ENCODE measurements at regions not wholly inside any gene's neighbourhood (a gene's known extent, or its start where the extent isn't known, plus 50 kb on each side); places are given as distances from the start of the nearest gene placed in this dataset.

DNA sequence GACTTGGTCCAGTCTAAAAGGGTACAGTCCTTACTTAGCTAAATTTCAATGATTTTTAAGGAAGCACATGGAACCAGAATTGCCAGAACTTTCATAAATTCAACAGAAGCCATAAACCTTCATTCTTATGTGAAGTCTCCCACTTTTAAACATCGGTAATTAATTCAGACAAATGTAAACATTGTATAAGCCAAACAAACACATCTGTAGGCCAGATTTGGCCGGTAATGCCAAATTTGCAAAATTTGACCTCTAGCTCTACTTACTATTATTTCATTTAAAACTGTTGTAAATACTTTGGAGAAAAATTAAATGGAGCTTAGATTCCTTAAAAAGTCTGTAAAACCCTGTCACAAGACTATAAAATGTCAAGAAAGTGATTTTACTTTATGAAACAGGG, 83.2 kb upstream of the GALNT5 start:
- Histone ChIP-seq H3K36me3 (ENCODE audit: low read length) (no peaks in the 10 kb centered on the region), H3K27ac (ENCODE audit: low read depth, low read length) (no peak overlapping the region), H2AFZ (ENCODE audit: low read depth, low read length, severe bottlenecking) (no peak overlapping the region), H4K20me1 (ENCODE audit: low read depth, low read length) (no peaks in the 10 kb centered on the region), H3K79me2 (ENCODE audit: insufficient read depth, low read length) (no peaks in the 10 kb centered on the region), H3F3A (ENCODE audit: insufficient read depth) (no peaks in the 10 kb centered on the region), H3K4me2 (ENCODE audit: low read depth, low read length, poor library complexity, severe bottlenecking) (no peak overlapping the region), H3K9me2 (replicated peaks; ENCODE audit: insufficient read depth, low read length) (no peaks in the 10 kb centered on the region), H3K9me3 (ENCODE audit: insufficient read depth, low read length) (no peaks in the 10 kb centered on the region), H3K9ac (ENCODE audit: low read length) (no peak overlapping the region), H3K4me3 (ENCODE audit: insufficient read depth, low read length, poor library complexity, severe bottlenecking) (no peak overlapping the region), H3K27me3 (ENCODE audit: low read length) (no peaks in the 10 kb centered on the region)
- no peak for TF ChIP-seq EZH2phosphoT487 (conservative IDR thresholded peaks at IDR 0.05; ENCODE audit: low read length)
- TF ChIP-seq, protein P1, sequence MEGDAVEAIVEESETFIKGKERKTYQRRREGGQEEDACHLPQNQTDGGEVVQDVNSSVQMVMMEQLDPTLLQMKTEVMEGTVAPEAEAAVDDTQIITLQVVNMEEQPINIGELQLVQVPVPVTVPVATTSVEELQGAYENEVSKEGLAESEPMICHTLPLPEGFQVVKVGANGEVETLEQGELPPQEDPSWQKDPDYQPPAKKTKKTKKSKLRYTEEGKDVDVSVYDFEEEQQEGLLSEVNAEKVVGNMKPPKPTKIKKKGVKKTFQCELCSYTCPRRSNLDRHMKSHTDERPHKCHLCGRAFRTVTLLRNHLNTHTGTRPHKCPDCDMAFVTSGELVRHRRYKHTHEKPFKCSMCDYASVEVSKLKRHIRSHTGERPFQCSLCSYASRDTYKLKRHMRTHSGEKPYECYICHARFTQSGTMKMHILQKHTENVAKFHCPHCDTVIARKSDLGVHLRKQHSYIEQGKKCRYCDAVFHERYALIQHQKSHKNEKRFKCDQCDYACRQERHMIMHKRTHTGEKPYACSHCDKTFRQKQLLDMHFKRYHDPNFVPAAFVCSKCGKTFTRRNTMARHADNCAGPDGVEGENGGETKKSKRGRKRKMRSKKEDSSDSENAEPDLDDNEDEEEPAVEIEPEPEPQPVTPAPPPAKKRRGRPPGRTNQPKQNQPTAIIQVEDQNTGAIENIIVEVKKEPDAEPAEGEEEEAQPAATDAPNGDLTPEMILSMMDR (IDR thresholded peaks at IDR 0.05; ENCODE audit: insufficient read depth, low read length, poor library complexity, severe bottlenecking): no peak

DNA sequence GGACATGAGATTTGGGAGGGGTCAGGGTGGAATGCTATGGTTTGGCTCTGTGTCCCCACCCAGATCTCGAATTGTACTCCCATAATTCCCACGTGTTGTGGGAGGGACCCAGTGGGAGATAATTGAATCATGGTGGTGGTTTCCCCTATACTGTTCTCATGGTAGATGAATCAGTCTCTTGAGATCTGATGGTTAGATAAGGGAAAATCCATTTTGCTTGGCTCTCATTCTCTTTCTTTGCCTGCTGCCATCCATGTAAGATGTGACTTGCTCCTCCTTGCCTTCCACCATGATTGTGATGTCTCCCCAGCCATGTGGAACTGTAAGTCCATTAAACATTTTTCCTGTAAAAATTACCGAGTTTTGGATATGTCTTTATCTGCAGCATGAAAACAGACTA, 80.9 kb upstream of the GALNT5 start:
- H3K9me2 ChIP-seq (replicated peaks; ENCODE audit: insufficient read depth, low read length): no peaks in the 10 kb centered on the region
- H3K27me3 ChIP-seq (ENCODE audit: low read length): no peaks in the 10 kb centered on the region
- TF ChIP-seq, protein P1 (IDR thresholded peaks at IDR 0.05; ENCODE audit: insufficient read depth, low read length, poor library complexity, severe bottlenecking): no peak
- no peak for TF ChIP-seq EZH2phosphoT487 (conservative IDR thresholded peaks at IDR 0.05; ENCODE audit: low read length)
- no peaks in the 10 kb centered on the region for H3K9me3 ChIP-seq (ENCODE audit: insufficient read depth, low read length)
- no peak overlapping the region for H3K27ac ChIP-seq (ENCODE audit: low read depth, low read length)
- no peak overlapping the region for H3K4me2 ChIP-seq (ENCODE audit: low read depth, low read length, poor library complexity, severe bottlenecking)
- H2AFZ ChIP-seq (ENCODE audit: low read depth, low read length, severe bottlenecking): no peak overlapping the region
- H3K9ac ChIP-seq (ENCODE audit: low read length): no peak overlapping the region
- H3F3A ChIP-seq (ENCODE audit: insufficient read depth): no peaks in the 10 kb centered on the region
- no peaks in the 10 kb centered on the region for H3K36me3 ChIP-seq (ENCODE audit: low read length)
- no peaks in the 10 kb centered on the region for H3K79me2 ChIP-seq (ENCODE audit: insufficient read depth, low read length)
- H4K20me1 ChIP-seq (ENCODE audit: low read depth, low read length): no peaks in the 10 kb centered on the region
- H3K4me3 ChIP-seq (ENCODE audit: insufficient read depth, low read length, poor library complexity, severe bottlenecking): no peak overlapping the region

DNA sequence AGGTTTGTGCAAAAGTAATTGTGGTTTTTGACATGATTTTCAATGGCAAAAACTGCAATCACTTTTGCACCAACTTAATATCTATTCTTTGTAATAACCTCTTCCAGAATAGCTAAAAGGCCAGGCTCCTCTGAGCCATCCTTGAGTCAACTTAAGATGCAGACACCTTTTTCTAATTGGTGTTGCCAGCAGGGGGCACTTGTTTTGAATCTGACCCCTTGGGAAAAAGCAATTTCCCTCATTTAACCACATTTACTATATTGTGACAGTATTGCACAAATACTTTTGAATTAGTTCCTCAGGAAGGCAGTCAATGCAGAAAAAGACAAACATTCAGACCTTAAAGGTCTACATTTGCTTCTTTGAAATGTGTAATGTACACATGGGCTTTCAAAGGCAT, 78.6 kb upstream of the GALNT5 start:
- H3K27me3 ChIP-seq (ENCODE audit: low read length): no peaks in the 10 kb centered on the region
- H4K20me1 ChIP-seq (ENCODE audit: low read depth, low read length): no peaks in the 10 kb centered on the region
- H3K9me2 ChIP-seq (replicated peaks; ENCODE audit: insufficient read depth, low read length): no peaks in the 10 kb centered on the region
- H3K9me3 ChIP-seq (ENCODE audit: insufficient read depth, low read length): no peaks in the 10 kb centered on the region
- H3K79me2 ChIP-seq (ENCODE audit: insufficient read depth, low read length): no peaks in the 10 kb centered on the region
- no peak overlapping the region for H3K4me3 ChIP-seq (ENCODE audit: insufficient read depth, low read length, poor library complexity, severe bottlenecking)
- TF ChIP-seq, protein P1 (IDR thresholded peaks at IDR 0.05; ENCODE audit: insufficient read depth, low read length, poor library complexity, severe bottlenecking): no peak
- TF ChIP-seq EZH2phosphoT487 (conservative IDR thresholded peaks at IDR 0.05; ENCODE audit: low read length): no peak
- no peak overlapping the region for H3K4me2 ChIP-seq (ENCODE audit: low read depth, low read length, poor library complexity, severe bottlenecking)
- H3K9ac ChIP-seq (ENCODE audit: low read length): no peak overlapping the region
- no peak overlapping the region for H3K27ac ChIP-seq (ENCODE audit: low read depth, low read length)
- no peak overlapping the region for H2AFZ ChIP-seq (ENCODE audit: low read depth, low read length, severe bottlenecking)
- no peaks in the 10 kb centered on the region for H3F3A ChIP-seq (ENCODE audit: insufficient read depth)
- no peaks in the 10 kb centered on the region for H3K36me3 ChIP-seq (ENCODE audit: low read length)

All from SU-DHL-6 (cell line).